ENCODE measurements at regions not wholly inside any gene's neighbourhood (a gene's known extent, or its start where the extent isn't known, plus 50 kb on each side); places are given as distances from the start of the nearest gene placed in this dataset.
A peak's percentile ranks its signal among the peaks of the same experiment; 100 is the strongest.

DNA sequence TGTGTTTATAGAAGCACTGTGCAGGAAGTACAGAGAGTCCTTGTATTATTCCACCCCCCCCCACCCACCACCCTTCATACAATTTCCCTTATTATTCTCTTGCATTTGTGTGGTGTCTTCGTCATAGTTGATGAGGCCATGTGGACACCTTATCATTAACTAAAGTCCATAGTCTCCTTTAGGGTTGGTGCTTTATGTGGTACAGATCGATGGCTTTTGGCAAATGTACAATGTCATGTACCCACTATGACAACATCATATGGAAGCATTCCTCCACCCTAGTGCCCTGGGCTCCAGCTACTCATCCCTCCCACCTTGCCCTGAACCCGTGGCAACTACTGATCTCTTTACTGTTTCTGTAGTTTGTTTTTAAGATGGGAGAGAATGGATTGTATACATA, 93.8 kb upstream of the HDAC4 start:
- no peaks in the 10 kb centered on the region for H3K4me1 ChIP-seq
- H3K9me3 ChIP-seq (replicated peaks) = no peaks in the 10 kb centered on the region
- peaks cover 10% of the 10 kb centered on the region; the same call in 1 of the 2 replicates for H3K27me3 ChIP-seq

DNA sequence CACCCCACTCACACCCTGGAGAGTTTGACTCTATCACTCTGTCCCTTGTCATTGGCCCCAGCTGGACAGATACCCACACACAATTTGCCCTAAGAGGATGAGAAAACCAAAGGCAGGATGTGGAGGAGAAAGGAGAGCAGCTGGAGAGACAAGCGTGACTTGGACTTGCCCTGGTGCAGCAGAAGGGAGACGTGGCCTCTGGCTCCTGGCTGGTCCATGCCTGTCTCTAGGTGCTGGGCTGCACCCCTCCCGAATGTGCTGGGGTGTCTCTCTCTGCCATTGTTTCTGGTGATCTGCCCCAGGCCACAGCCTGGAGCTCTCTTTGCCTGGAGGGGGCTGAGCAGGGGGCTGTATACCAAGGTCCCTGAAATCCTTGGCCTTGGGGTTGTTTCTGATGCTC, 88.7 kb upstream of the HDAC4 start:
- Histone ChIP-seq H3K36me3 (no peaks in the 10 kb centered on the region), H3K9me3 (replicated peaks) (no peaks in the 10 kb centered on the region), H3K27me3 (peaks cover 9% of the 10 kb centered on the region; the same call in 1 of the 2 replicates), H3K4me3 (no peak overlapping the region), H3K27ac (no peak overlapping the region), H3K4me1 (no peaks in the 10 kb centered on the region)
- DNase-seq = no peak

More for the DNA sequence above, 93.8 kb upstream of the HDAC4 start:
- Histone ChIP-seq H3K36me3 (no peaks in the 10 kb centered on the region), H3K4me3 (no peak overlapping the region), H3K27ac (no peak overlapping the region)
- no peak for DNase-seq

GRCh38 chr2:239488125-239488524, 87.3 kb upstream of the HDAC4 start:
- no peaks in the 10 kb centered on the region for H3K36me3 ChIP-seq
- peaks cover 9% of the 10 kb centered on the region; the same call in 1 of the 2 replicates for H3K27me3 ChIP-seq
- H3K4me1 ChIP-seq = no peaks in the 10 kb centered on the region
- H3K27ac ChIP-seq = no peak overlapping the region
- no peak overlapping the region for H3K4me3 ChIP-seq
- H3K9me3 ChIP-seq (replicated peaks) = no peaks in the 10 kb centered on the region
- DNase-seq = no peak

- no peaks in the 10 kb centered on the region for H3K36me3 ChIP-seq
- peaks cover 9% of the 10 kb centered on the region; the same call in 1 of the 2 replicates for H3K27me3 ChIP-seq
- H3K9me3 ChIP-seq (replicated peaks) = no peaks in the 10 kb centered on the region
- no peak for DNase-seq
- no peak overlapping the region for H3K27ac ChIP-seq
- no peak overlapping the region for H3K4me3 ChIP-seq
- H3K4me1 ChIP-seq = no peaks in the 10 kb centered on the region
Observed at GRCh38 chr2:239487272-239487671, 86.5 kb upstream of the HDAC4 start.

- Histone ChIP-seq H3K9me3 (replicated peaks) (no peaks in the 10 kb centered on the region), H3K27ac (no peak overlapping the region), H3K36me3 (no peaks in the 10 kb centered on the region), H3K27me3 (peaks cover 9% of the 10 kb centered on the region; the same call in 1 of the 2 replicates), H3K4me1 (no peaks in the 10 kb centered on the region), H3K4me3 (no peak overlapping the region)
- no peak for DNase-seq
Observed at GRCh38 chr2:239485622-239486021, 84.8 kb upstream of the HDAC4 start.

GRCh38 chr2:239484571-239485355, 83.9 kb upstream of the HDAC4 start:
- Histone ChIP-seq H3K27ac (no peak overlapping the region), H3K27me3 (peaks cover 9% of the 10 kb centered on the region; the same call in 1 of the 2 replicates), H3K4me1 (no peaks in the 10 kb centered on the region), H3K9me3 (replicated peaks) (no peaks in the 10 kb centered on the region), H3K36me3 (no peaks in the 10 kb centered on the region), H3K4me3 (no peak overlapping the region)
- no peak for DNase-seq

DNA sequence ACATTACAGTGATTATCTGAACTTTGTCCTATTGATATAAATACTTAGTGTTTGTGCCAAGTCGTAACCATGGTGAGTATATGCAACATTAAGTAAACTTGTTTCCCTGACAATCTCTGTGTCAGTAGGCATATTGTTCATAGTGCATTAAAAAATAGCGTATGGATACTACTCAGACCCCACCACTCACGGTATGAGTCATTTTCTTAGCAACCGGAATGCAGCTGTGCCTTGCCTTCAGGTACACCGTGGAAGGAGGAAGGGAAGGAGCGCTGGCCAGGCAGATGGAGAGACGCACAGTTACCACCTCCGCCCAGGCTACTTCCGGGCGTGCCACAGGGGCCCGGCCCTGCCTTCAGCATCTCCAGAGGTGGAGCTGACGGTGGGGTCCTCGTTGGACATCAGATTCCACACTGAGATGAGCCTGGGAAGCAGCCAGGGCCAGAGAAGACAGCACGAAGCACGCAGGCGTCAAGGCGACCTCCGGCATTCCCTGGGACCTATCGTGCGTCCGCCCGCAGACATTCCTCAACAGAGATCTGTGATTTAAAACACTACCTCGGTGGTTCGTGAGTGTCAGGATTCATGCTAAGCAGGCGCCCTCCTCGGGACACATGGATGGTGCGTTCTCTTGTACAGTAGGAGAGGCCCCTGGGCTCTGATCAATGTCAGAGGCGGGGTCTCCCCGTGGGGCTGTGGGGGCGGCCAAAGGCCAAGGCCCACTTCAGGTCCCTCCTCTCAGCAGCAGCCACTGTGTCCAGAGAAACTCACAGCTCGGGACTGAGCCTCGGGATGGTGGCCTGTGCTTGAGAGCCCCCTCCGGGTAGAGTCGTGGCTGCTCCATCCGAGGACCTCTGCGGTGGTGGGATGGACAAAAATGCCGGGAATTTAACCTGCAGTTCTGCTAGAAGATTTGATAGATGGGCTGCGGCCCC, 82.2 kb upstream of the HDAC4 start:
- Histone ChIP-seq H3K36me3 (no peaks in the 10 kb centered on the region), H3K4me3 (no peak overlapping the region), H3K9me3 (replicated peaks) (no peaks in the 10 kb centered on the region), H3K4me1 (no peaks in the 10 kb centered on the region), H3K27me3 (peaks cover 9% of the 10 kb centered on the region; the same call in 1 of the 2 replicates), H3K27ac (no peak overlapping the region)
- no peak for DNase-seq

GRCh38 chr2:239479471-239479870, 78.7 kb upstream of the HDAC4 start:
- no peak overlapping the region for H3K27ac ChIP-seq
- no peak for DNase-seq
- no peak overlapping the region for H3K4me3 ChIP-seq
- no peaks in the 10 kb centered on the region for H3K36me3 ChIP-seq
- H3K27me3 ChIP-seq = no peaks in the 10 kb centered on the region
- H3K9me3 ChIP-seq (replicated peaks) = no peaks in the 10 kb centered on the region
- no peaks in the 10 kb centered on the region for H3K4me1 ChIP-seq

DNA sequence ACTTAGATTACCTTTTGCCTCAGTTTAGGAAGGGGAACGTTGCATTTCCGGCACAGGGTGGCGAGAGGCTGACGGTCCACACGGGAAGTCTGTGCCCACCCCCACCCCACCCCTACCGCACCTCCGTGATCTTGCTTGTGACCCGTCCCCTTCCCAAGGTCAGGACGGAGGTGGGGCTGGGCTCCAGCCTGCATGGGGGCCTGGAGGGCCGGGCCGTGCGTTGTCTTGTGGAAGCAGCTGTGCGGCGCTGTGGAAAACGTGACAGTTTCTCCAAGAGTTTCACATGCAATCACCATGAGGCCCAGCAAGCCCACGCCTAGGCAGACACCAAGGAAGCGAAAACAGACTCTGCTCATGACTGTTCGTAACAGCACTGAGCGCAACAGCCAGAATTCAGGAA, 76.8 kb upstream of the HDAC4 start:
- no peaks in the 10 kb centered on the region for H3K36me3 ChIP-seq
- H3K27me3 ChIP-seq = no peaks in the 10 kb centered on the region
- no peak overlapping the region for H3K4me3 ChIP-seq
- H3K27ac ChIP-seq = no peak overlapping the region
- H3K4me1 ChIP-seq = no peaks in the 10 kb centered on the region
- no peak for DNase-seq
- H3K9me3 ChIP-seq (replicated peaks) = no peaks in the 10 kb centered on the region

DNA sequence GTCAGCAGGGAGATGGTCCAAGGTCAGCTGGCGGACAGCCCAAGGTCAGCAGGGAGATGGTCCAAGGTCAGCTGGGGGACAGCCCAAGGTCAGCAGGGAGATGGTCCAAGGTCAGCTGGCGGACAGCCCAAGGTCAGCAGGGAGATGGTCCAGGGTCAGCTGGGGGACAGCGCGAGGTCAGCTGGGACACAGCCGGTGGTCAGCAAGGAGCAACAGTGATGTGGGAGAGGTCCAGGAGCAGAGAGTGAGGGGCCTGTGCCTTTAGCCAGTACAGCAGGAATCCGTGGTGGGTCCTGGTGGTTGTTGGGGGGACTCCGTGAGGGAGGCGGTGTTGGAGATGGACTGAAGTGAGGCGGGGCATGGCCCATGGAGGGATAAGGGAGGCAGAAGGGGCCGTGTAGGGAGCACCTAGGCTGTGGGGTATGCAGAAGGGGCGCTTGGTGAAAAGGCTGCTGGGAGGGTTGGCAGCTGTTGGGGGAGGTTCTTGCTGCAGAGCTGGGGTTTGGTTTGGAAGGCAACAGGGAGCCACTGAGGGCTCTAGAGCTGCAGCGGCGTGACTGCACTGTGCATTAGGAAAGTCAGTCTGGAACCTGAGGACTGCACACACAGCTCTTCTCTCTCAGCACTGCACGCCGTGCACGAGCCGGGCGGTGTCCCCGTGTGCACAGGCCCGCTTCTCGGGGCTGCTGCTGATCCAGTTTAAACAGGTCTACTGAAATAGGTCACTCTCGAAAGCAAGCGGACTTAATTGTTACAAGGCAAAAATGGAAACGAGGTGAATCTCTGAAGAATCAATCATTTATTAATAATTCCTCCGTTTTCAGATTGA, 76.2 kb upstream of the HDAC4 start:
- no peak overlapping the region for H3K27ac ChIP-seq
- H3K4me3 ChIP-seq = no peak overlapping the region
- DNase-seq = no peak
- H3K9me3 ChIP-seq (replicated peaks) = no peaks in the 10 kb centered on the region
- no peaks in the 10 kb centered on the region for H3K36me3 ChIP-seq
- H3K4me1 ChIP-seq = no peaks in the 10 kb centered on the region
- H3K27me3 ChIP-seq = no peaks in the 10 kb centered on the region

GRCh38 chr2:239476029-239476756, 75.4 kb upstream of the HDAC4 start:
- Histone ChIP-seq H3K4me3 (no peak overlapping the region), H3K27me3 (no peaks in the 10 kb centered on the region), H3K4me1 (no peaks in the 10 kb centered on the region), H3K36me3 (no peaks in the 10 kb centered on the region), H3K9me3 (replicated peaks) (no peaks in the 10 kb centered on the region), H3K27ac (no peak overlapping the region)
- DNase-seq = peak in 1 of 2 experiments; percentile 36

DNA sequence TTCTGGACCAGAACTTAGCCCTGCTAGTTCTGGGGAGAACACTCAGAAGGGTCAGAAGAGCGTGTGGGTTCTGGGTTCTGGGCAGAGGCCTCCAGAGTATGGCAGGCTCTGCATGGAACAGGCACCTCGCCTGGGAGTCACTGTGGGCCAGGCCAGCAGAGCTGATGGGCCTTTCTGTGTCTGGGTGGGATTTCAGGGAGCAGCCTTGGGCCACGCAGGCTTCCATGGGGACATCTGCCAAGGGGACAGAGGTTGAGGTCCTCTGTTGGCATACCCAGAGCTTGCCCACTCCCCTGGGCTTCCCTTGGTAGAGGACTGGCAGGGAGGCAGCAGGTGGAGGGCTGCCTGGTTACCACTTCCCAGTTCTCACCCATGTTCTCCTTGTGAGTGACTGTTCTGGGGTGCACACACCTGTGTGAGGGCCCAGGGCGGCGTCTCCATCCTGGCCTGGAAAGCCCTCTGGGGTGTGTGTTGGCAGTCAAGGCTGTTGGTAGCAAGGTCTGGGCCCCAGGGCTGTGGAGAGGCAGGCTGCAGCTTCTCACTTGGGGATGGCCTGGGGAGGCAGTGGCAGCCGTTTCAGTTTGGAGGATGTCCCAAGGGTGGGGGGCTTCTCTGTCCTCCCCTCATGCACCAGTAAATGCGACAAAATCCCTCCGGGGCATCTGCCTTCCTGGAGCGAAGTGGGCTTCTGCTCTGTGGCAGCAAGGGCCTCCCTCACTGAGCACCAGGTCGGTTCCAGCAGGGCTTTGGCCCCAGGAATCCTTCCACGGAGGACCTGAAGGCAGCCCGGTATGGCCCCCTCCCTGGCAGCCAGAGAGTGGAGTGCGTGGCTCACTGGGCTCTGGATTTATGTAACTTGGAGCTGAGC, 74.6 kb upstream of the HDAC4 start:
- no peaks in the 10 kb centered on the region for H3K4me1 ChIP-seq
- DNase-seq = no peak
- no peaks in the 10 kb centered on the region for H3K36me3 ChIP-seq
- H3K27me3 ChIP-seq = no peaks in the 10 kb centered on the region
- H3K9me3 ChIP-seq (replicated peaks) = no peaks in the 10 kb centered on the region
- H3K4me3 ChIP-seq = no peak overlapping the region
- H3K27ac ChIP-seq = no peak overlapping the region

DNA sequence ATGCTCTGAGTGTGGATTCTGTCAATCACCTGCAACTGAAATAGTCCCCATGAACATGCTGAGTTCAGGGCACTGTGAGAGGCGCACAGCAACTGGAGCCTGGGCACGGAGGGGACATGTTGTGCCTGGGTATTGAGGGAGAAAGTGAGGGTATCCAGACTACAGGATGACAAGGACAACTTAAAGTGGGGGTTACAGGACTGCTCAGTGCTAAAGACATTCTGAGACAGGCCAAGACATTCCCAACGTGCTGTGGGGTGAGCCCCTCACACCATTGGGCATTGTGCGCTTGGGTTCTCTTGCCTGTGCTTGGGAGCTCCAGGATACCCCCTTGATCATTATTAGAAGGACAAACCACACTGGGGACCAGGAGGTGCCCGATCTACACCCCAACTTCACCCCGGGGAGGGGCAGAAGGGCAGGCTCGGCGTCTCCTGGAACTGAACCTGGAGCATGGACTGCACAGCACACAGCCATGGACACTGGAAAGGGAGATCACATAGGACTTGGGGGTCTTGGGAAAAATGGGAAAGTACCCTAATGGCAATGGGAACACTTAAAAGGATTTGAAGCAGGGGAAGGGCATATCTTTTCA, 72.5 kb upstream of the HDAC4 start:
- Histone ChIP-seq H3K36me3 (no peaks in the 10 kb centered on the region), H3K4me3 (no peak overlapping the region)
- no peak for DNase-seq

More for the DNA sequence above, 72.5 kb upstream of the HDAC4 start:
- Histone ChIP-seq H3K4me1 (no peaks in the 10 kb centered on the region), H3K9me3 (replicated peaks) (no peaks in the 10 kb centered on the region), H3K27me3 (no peaks in the 10 kb centered on the region), H3K27ac (no peak overlapping the region)
